MM.1S (cell line): ENCODE measurements at regions not wholly inside any gene's neighbourhood (a gene's known extent, or its start where the extent isn't known, plus 50 kb on each side); places are given as distances from the start of the nearest gene placed in this dataset.

Experiments
- DNase-seq: peaks from one replicate; pipeline ENCODE4 v3.0.0-alpha.2; 2015
- H2AFZ ChIP-seq: fragments of 300-600 bp; sonication (generic); 2 replicates; pipeline ENCODE4 v1.6.0; 2016; ENCODE audit warnings: antibody characterized with exemption, low read length
- H3F3A ChIP-seq: fragments of 300-600 bp; sonication (generic); 2 replicates; pipeline ENCODE4 v1.6.1; 2016; ENCODE audit warnings: mild to moderate bottlenecking, antibody characterized with exemption, low read length, moderate library complexity, mixed read lengths; ENCODE audit not compliant: insufficient read depth
- H3K27ac ChIP-seq: fragments of 300-600 bp; sonication (generic); 2 replicates; pipeline ENCODE4 v1.5.1; 2016; ENCODE audit warnings: mild to moderate bottlenecking, low read length
- H3K27me3 ChIP-seq: fragments of 300-600 bp; sonication (generic); replicated peaks from 2 replicates; pipeline ENCODE4 v1.6.0; 2016; ENCODE audit warnings: low read length; ENCODE audit not compliant: insufficient read depth
- H3K36me3 ChIP-seq: fragments of 300-600 bp; sonication (generic); replicated peaks from 2 replicates; pipeline ENCODE4 v1.6.1; 2016; ENCODE audit warnings: mild to moderate bottlenecking, low read length, mixed read lengths; ENCODE audit not compliant: insufficient read depth
- H3K4me1 ChIP-seq: fragments of 300-600 bp; sonication (generic); 2 replicates; pipeline ENCODE4 v1.6.1; 2016; ENCODE audit warnings: low read length, mixed read lengths
- H3K4me2 ChIP-seq: fragments of 300-600 bp; sonication (generic); 2 replicates; pipeline ENCODE4 v1.6.0; 2016; ENCODE audit warnings: low read depth, low read length
- H3K4me3 ChIP-seq: fragments of 300-600 bp; sonication (generic); 2 replicates; pipeline ENCODE4 v1.5.1; 2016; ENCODE audit warnings: low read length, mixed read lengths
- H3K79me2 ChIP-seq: fragments of 300-600 bp; sonication (generic); 2 replicates; pipeline ENCODE4 v1.6.1; 2016; ENCODE audit warnings: mixed run types, low read length, mixed read lengths
- H3K9ac ChIP-seq: fragments of 300-600 bp; sonication (generic); 2 replicates; pipeline ENCODE4 v1.6.1; 2016; ENCODE audit warnings: low read length, mixed read lengths
- H3K9me2 ChIP-seq: fragments of 300-600 bp; sonication (generic); replicated peaks from 2 replicates; pipeline ENCODE4 v1.6.1; 2016; ENCODE audit warnings: mild to moderate bottlenecking, low read length, mixed read lengths; ENCODE audit not compliant: insufficient read depth
- H3K9me3 ChIP-seq: fragments of 300-600 bp; sonication (generic); replicated peaks from 2 replicates; pipeline ENCODE4 v1.6.1; 2016; ENCODE audit warnings: mild to moderate bottlenecking, low read length, mixed read lengths; ENCODE audit not compliant: insufficient read depth
- H4K20me1 ChIP-seq: fragments of 300-600 bp; sonication (generic); 2 replicates; pipeline ENCODE4 v1.6.1; 2016; ENCODE audit warnings: mild to moderate bottlenecking, low read length, moderate library complexity, mixed read lengths; ENCODE audit not compliant: insufficient read depth
- CTCF ChIP-seq: fragments of 300-600 bp; sonication (generic); IDR thresholded peaks from 2 replicates; pipeline ENCODE4 v1.5.1; 2016; ENCODE audit warnings: antibody characterized with exemption, low read length, mixed read lengths
- EZH2 ChIP-seq: fragments of 300-600 bp; sonication (generic); optimal IDR thresholded peaks from 2 replicates; pipeline ENCODE3; 2017; ENCODE audit warnings: low read depth, mild to moderate bottlenecking, antibody characterized with exemption, low read length, mixed read lengths
- EZH2phosphoT487 ChIP-seq: fragments of 300-600 bp; sonication (generic); IDR thresholded peaks from 2 replicates; pipeline ENCODE4 v1.6.1; 2018; ENCODE audit warnings: antibody characterized with exemption, low read length

- Histone ChIP-seq H3K4me1 (peaks cover 6% of the 10 kb centered on the region; the same call in 1 of the 2 replicates), H3F3A (no peaks in the 10 kb centered on the region; the same call in 1 of the 2 replicates), H3K9ac (no peak overlapping the region), H3K4me3 (no peak overlapping the region), H3K27ac (no peak overlapping the region), H3K9me3 (no peaks in the 10 kb centered on the region), H3K4me2 (no peak overlapping the region), H3K79me2 (no peaks in the 10 kb centered on the region), H3K36me3 (no peaks in the 10 kb centered on the region), H4K20me1 (no peaks in the 10 kb centered on the region; the same call in 1 of the 2 replicates), H3K9me2 (no peaks in the 10 kb centered on the region), H3K27me3 (no peaks in the 10 kb centered on the region), H2AFZ (no peak overlapping the region)
- no peak for DNase-seq
- TF ChIP-seq EZH2phosphoT487 (no peak), EZH2 (no peak), CTCF (no peak)
Measured at GRCh38 chr5:128796506-128796905, 168.8 kb upstream of the SLC27A6 start.

GRCh38 chr5:128798871-128799270 is 166.4 kb upstream of the SLC27A6 start:
- Histone ChIP-seq H3K9ac (no peak overlapping the region), H3K79me2 (no peaks in the 10 kb centered on the region), H3K36me3 (no peaks in the 10 kb centered on the region), H3K27me3 (no peaks in the 10 kb centered on the region), H3K4me2 (no peak overlapping the region), H3K4me1 (peaks cover 6% of the 10 kb centered on the region; the same call in 1 of the 2 replicates), H3F3A (no peaks in the 10 kb centered on the region; the same call in 1 of the 2 replicates), H4K20me1 (no peaks in the 10 kb centered on the region; the same call in 1 of the 2 replicates), H3K9me2 (no peaks in the 10 kb centered on the region), H3K27ac (no peak overlapping the region), H3K4me3 (no peak overlapping the region), H2AFZ (no peak overlapping the region), H3K9me3 (no peaks in the 10 kb centered on the region)
- TF ChIP-seq CTCF (no peak), EZH2 (no peak), EZH2phosphoT487 (no peak)
- no peak for DNase-seq

- Histone ChIP-seq H3F3A (no peaks in the 10 kb centered on the region; the same call in 1 of the 2 replicates), H2AFZ (no peak overlapping the region), H3K9me3 (no peaks in the 10 kb centered on the region), H3K4me2 (no peak overlapping the region), H3K4me3 (no peak overlapping the region), H3K9me2 (no peaks in the 10 kb centered on the region), H3K27ac (no peak overlapping the region), H4K20me1 (no peaks in the 10 kb centered on the region; the same call in 1 of the 2 replicates), H3K79me2 (no peaks in the 10 kb centered on the region), H3K9ac (no peak overlapping the region), H3K36me3 (no peaks in the 10 kb centered on the region), H3K4me1 (peaks cover 6% of the 10 kb centered on the region; the same call in 1 of the 2 replicates), H3K27me3 (no peaks in the 10 kb centered on the region)
- TF ChIP-seq EZH2phosphoT487 (no peak), CTCF (no peak), EZH2 (no peak)
- DNase-seq, result no peak
Measured at GRCh38 chr5:128799945-128800344, 165.3 kb upstream of the SLC27A6 start.
